Erythroblast (primary cell): ENCODE measurements at regions not wholly inside any gene's neighbourhood (a gene's known extent, or its start where the extent isn't known, plus 50 kb on each side); places are given as distances from the start of the nearest gene placed in this dataset.

ENCODE experiments used
- GATA1 ChIP-seq: IDR thresholded peaks from 2 replicates; pipeline ENCODE4 v1.6.1; 2011; ENCODE audit warnings: low read depth, mild to moderate bottlenecking, control low read depth, low read length, moderate library complexity
- POLR2A ChIP-seq: IDR thresholded peaks from 2 replicates; pipeline ENCODE4 v1.6.1; 2011; ENCODE audit warnings: mild to moderate bottlenecking, low read length

DNA sequence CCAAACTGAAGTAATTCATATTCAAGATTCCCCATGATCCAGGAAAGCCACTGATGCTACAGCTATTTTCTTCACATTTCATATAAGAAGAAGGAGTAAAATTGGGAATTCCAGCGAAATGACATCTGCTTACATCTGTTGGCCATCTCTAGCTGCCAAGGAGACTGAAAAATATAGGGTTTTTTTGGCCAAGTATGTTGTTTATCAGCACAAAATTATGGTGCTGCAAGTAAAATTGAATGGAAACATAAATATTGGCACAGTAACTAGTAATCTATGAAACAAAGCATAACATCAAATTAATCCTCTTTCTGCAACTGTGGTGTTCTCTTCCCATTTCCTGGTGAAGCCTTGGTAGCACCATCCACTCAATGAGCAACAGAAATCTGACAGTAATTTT lies 649.5 kb upstream of the ZNF804A start:
- no peak for TF ChIP-seq POLR2A
- TF ChIP-seq GATA1: no peak
